Fibroblast of lung (primary cell): ENCODE measurements at regions not wholly inside any gene's neighbourhood (a gene's known extent, or its start where the extent isn't known, plus 50 kb on each side); places are given as distances from the start of the nearest gene placed in this dataset.

Source experiments
- CTCF ChIP-seq, 2 donors: IDR thresholded peaks in 1 of 2; conservative IDR thresholded peaks in 1 of 2; 1 replicate in 1 of 2; 2 replicates in 1 of 2; pipeline ENCODE4 v1.5.1; 2011 to 2012; ENCODE audit warnings: low read length in 2 of 2, control low read depth in 1 of 2, inconsistent platforms in 1 of 2, low read depth in 1 of 2, mild to moderate bottlenecking in 1 of 2
- EZH2 ChIP-seq: IDR thresholded peaks from 2 replicates; pipeline ENCODE4 v1.5.1; 2012; ENCODE audit warnings: low read length, control low read depth, mild to moderate bottlenecking; ENCODE audit errors: missing control alignments

DNA sequence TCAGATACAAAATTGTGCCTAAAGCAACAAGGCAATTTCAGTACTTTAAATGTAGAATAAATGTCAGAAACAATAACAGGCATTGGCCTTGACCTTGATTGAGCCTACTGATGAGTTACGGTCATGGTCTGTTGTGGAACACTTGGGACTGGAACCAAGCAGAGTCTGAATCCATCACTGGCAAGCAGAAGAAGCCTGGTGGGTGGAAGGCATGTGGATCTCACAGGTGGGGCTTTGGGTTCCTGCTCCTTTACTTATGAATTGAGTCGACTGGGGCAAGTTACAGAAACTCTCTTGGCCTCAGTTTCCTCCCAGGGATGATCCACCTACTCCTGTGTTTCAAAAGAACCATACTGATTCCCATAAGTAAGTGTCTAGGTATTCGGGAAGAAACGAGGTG, 102.3 kb downstream of the KCNF1 start:
- TF ChIP-seq CTCF (conservative IDR thresholded peaks at IDR 0.05 in 1 of 2, IDR thresholded peaks at IDR 0.05 in 1 of 2; ENCODE audit: low read depth in 1 of 2, low read length in 2 of 2) (no peak), EZH2 (no peak)
